ENCODE measurements at regions not wholly inside any gene's neighbourhood (a gene's known extent, or its start where the extent isn't known, plus 50 kb on each side); places are given as distances from the start of the nearest gene placed in this dataset.

DNA sequence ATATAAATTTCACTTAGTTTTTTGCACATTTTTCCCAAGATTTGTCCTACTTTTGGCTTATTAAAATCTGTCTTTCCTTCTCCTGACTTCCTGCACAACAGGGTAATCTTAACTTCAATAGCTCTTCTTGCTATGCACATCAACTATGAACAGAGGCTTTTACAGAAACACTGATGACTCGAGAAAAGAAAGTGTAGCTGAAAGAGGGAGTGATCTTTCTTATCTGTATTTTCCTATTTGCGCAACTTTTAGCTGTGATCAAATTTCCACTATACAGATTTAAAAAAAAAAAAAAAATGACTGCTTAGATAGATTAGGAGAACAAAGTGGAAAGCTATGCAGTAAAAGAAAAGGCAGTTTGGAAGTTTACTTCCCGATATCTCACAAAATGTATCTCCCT lies 406.9 kb downstream of the LIG4 start:
- no peak for TF ChIP-seq EZH2 (IDR thresholded peaks at IDR 0.05)
- TF ChIP-seq POLR2AphosphoS5 (IDR thresholded peaks at IDR 0.05; ENCODE audit: borderline replicate concordance, low read depth, low read length) = no peak

Measured in SK-N-MC (cell line).